B cell (primary cell): ENCODE measurements at regions not wholly inside any gene's neighbourhood (a gene's known extent, or its start where the extent isn't known, plus 50 kb on each side); places are given as distances from the start of the nearest gene placed in this dataset.

Experiments used
- ATAC-seq: fragments of 200-7000 bp; cut with Tn5 transposase; one replicate; pipeline ENCODE4 v1.10.0; 2021; ENCODE audit warnings: low read depth, mild to moderate bottlenecking, moderate number of reproducible peaks, moderate library complexity
- CTCF ChIA-PET: fragments of 350-600 bp; sonication (Branson Sonifier 250); formaldehyde crosslinking; loops from one replicate; lab custom pipeline; 2021; ENCODE audit warnings: antibody characterized with exemption, inconsistent platforms; lab: Charles Lee
- POLR2A ChIA-PET: fragments of 350-600 bp; sonication (Branson Sonifier 250); formaldehyde crosslinking; loops from one replicate; lab custom pipeline; 2021; ENCODE audit warnings: antibody characterized with exemption; lab: Charles Lee
- DNase-seq: peaks from one replicate; pipeline ENCODE4 v3.0.0; 2013
- H2AFZ ChIP-seq: 2 replicates; pipeline ENCODE4 v1.6.1; 2012; ENCODE audit warnings: mild to moderate bottlenecking, low read depth, low read length; ENCODE audit not compliant: insufficient read depth, poor library complexity, severe bottlenecking
- H3K27ac ChIP-seq, 2 donors: 1 replicate in 1 of 2; 2 replicates in 1 of 2; pipeline ENCODE4 v1.5.1; 2012 to 2013; ENCODE audit warnings: low read length in 2 of 2, mild to moderate bottlenecking in 2 of 2, moderate library complexity in 1 of 2
- H3K27me3 ChIP-seq, 4 experiments: fragments of 200-600 bp in 1 of 4; sonication (generic) in 1 of 4; replicated peaks in 1 of 4; 1 replicate in 2 of 4; 2 replicates in 2 of 4; pipeline versions ENCODE4 v1.6.1 to v1.7.0; 2013 to 2016; ENCODE audit warnings: low read length in 3 of 4, mild to moderate bottlenecking in 2 of 4, mixed read lengths in 1 of 4, moderate library complexity in 1 of 4; ENCODE audit not compliant: insufficient read depth in 4 of 4, control insufficient read depth in 3 of 4; ENCODE audit errors: control extremely low read depth in 1 of 4
- H3K36me3 ChIP-seq, 2 experiments: replicated peaks in 1 of 2; 1 replicate in 1 of 2; 2 replicates in 1 of 2; pipeline versions ENCODE4 v1.6.1 to v1.7.1; 2013; ENCODE audit warnings: low read length in 1 of 2; ENCODE audit not compliant: insufficient read depth in 2 of 2, control insufficient read depth in 1 of 2; ENCODE audit errors: control extremely low read depth in 1 of 2, extremely low read depth in 1 of 2
- H3K4me1 ChIP-seq, 2 donors: fragments of 200-600 bp in 1 of 2; sonication (generic) in 1 of 2; 1 replicate in 1 of 2; 2 replicates in 1 of 2; pipeline versions ENCODE4 v1.5.1 to v1.6.1; 2013 to 2017; ENCODE audit warnings: low read length in 2 of 2; ENCODE audit not compliant: control insufficient read depth in 2 of 2, insufficient read depth in 2 of 2
- H3K4me2 ChIP-seq: replicated peaks from 2 replicates; pipeline ENCODE3; 2012; ENCODE audit warnings: mild to moderate bottlenecking, low read depth, low read length; ENCODE audit not compliant: poor library complexity, severe bottlenecking
- H3K4me3 ChIP-seq, 5 experiments: fragments of 200-600 bp in 1 of 5; sonication (generic) in 1 of 5; 1 replicate in 3 of 5; 2 replicates in 2 of 5; pipeline versions ENCODE4 v1.5.1 to v1.7.0; 2011 to 2016; ENCODE audit warnings: low read length in 4 of 5, mild to moderate bottlenecking in 4 of 5, low read depth in 2 of 5, control low read depth in 1 of 5, moderate library complexity in 1 of 5; ENCODE audit not compliant: insufficient read depth in 1 of 5; ENCODE audit errors: control extremely low read depth in 1 of 5, extremely low read depth in 1 of 5
- H3K79me2 ChIP-seq: fragments of 200-600 bp; sonication (generic); one replicate; pipeline ENCODE4 v1.6.0; 2016; ENCODE audit warnings: low read length; ENCODE audit not compliant: control insufficient read depth, insufficient read depth
- H3K9ac ChIP-seq: fragments of 200-600 bp; sonication (generic); 2 replicates; pipeline ENCODE4 v1.6.1; 2017; ENCODE audit warnings: mild to moderate bottlenecking, low read length, moderate library complexity
- H3K9me3 ChIP-seq, 3 donors: one replicate each; pipeline versions ENCODE4 v1.6.1 to v1.7.1; 2013; ENCODE audit warnings: low read length in 2 of 3; ENCODE audit not compliant: control insufficient read depth in 2 of 3, insufficient read depth in 1 of 3; ENCODE audit errors: control extremely low read depth in 1 of 3
- H4K20me1 ChIP-seq: 2 replicates; pipeline ENCODE4 v1.6.0; 2012; ENCODE audit warnings: mild to moderate bottlenecking, low read length; ENCODE audit not compliant: insufficient read depth, control insufficient read depth, poor library complexity, severe bottlenecking
- H3K27ac Mint-ChIP-seq: one replicate; pipeline ENCODE4 v1.8.0; 2021; ENCODE audit warnings: mixed read lengths
- H3K27me3 Mint-ChIP-seq: one replicate; pipeline ENCODE4 v1.8.0; 2021; ENCODE audit warnings: mixed read lengths
- H3K4me1 Mint-ChIP-seq: one replicate; pipeline ENCODE4 v1.8.0; 2021; ENCODE audit warnings: mixed read lengths
- H3K4me3 Mint-ChIP-seq: one replicate; pipeline ENCODE4 v1.8.0; 2021; ENCODE audit warnings: mixed read lengths
- H3K9me3 Mint-ChIP-seq: one replicate; pipeline ENCODE4 v1.8.0; 2022; ENCODE audit warnings: mixed read lengths; ENCODE audit not compliant: insufficient read depth
- CTCF ChIP-seq: fragments of 200-600 bp; IDR thresholded peaks from one replicate; pipeline ENCODE4 v1.8.0; 2022; ENCODE audit warnings: antibody characterized with exemption, mild to moderate bottlenecking
- EZH2 ChIP-seq: IDR thresholded peaks from 2 replicates; pipeline ENCODE4 v1.6.1; 2012; ENCODE audit warnings: borderline replicate concordance, low read depth, mild to moderate bottlenecking, moderate library complexity, low read length; ENCODE audit not compliant: insufficient read depth, poor library complexity, severe bottlenecking
- WGBS: methylation state at CpG from one replicate; pipeline ENCODE4 v1.1.5; 2013; ENCODE audit warnings: missing lambda C conversion rate; ENCODE audit not compliant: insufficient coverage; 5-methylcytosine and 5-hydroxymethylcytosine counted together
- intact Hi-C: fragments of 100-400 bp; cut with micrococcal nuclease; formaldehyde crosslinking; loops from one replicate; pipeline ENCODE4 v1.10.0; 2022

- Histone ChIP-seq H3K9me3 (no peaks in the 10 kb centered on the region), H3K4me3 (no peak overlapping the region), H3K27me3 (no peaks in the 10 kb centered on the region), H3K79me2 (no peaks in the 10 kb centered on the region), H3K36me3 (no peaks in the 10 kb centered on the region), H3K27ac (no peak overlapping the region), H2AFZ (no peak overlapping the region), H3K4me2 (no peak overlapping the region), H4K20me1 (no peaks in the 10 kb centered on the region), H3K9ac (no peak overlapping the region), H3K4me1 (no peaks in the 10 kb centered on the region)
- peaks cover 12% of the 10 kb centered on the region for H3K9me3 Mint-ChIP-seq
- POLR2A ChIA-PET, result no interaction called here
- no peak overlapping the region for H3K4me3 Mint-ChIP-seq
- CTCF ChIA-PET, result no interaction called here
- H3K27me3 Mint-ChIP-seq, result no peaks in the 10 kb centered on the region
- intact Hi-C loops, result no loop called here
- WGBS, result 61% methylated on average over 3 of the region's 5 CpGs
- H3K4me1 Mint-ChIP-seq, result no peaks in the 10 kb centered on the region
- DNase-seq (no peak), ATAC-seq (no peak)
- no peak for TF ChIP-seq EZH2
- no peak for TF ChIP-seq CTCF
- no peak overlapping the region for H3K27ac Mint-ChIP-seq
Observed at GRCh38 chr16:26198221-26198620, 506.5 kb downstream of the HS3ST4 start.

- no peak overlapping the region for H3K27ac Mint-ChIP-seq
- Histone ChIP-seq H3K4me3 (no peak overlapping the region), H3K36me3 (no peaks in the 10 kb centered on the region), H3K9me3 (no peaks in the 10 kb centered on the region), H3K79me2 (no peaks in the 10 kb centered on the region), H2AFZ (no peak overlapping the region), H3K4me1 (no peaks in the 10 kb centered on the region), H3K9ac (no peak overlapping the region), H3K4me2 (no peak overlapping the region), H4K20me1 (no peaks in the 10 kb centered on the region), H3K27ac (no peak overlapping the region), H3K27me3 (no peaks in the 10 kb centered on the region)
- no peak overlapping the region for H3K4me3 Mint-ChIP-seq
- ATAC-seq (no peak), DNase-seq (no peak)
- H3K4me1 Mint-ChIP-seq, result no peaks in the 10 kb centered on the region
- intact Hi-C loops, result no loop called here
- peaks cover 6% of the 10 kb centered on the region for H3K27me3 Mint-ChIP-seq
- peaks cover 6% of the 10 kb centered on the region for H3K9me3 Mint-ChIP-seq
- TF ChIP-seq CTCF (no peak), EZH2 (no peak)
- CTCF ChIA-PET, result no interaction called here
- POLR2A ChIA-PET, result no interaction called here
- WGBS, result 67% methylated on average over 6 of the region's 7 CpGs
Observed at GRCh38 chr16:26204138-26204537, 512.4 kb downstream of the HS3ST4 start.
